ENCODE measurements at regions not wholly inside any gene's neighbourhood (a gene's known extent, or its start where the extent isn't known, plus 50 kb on each side); places are given as distances from the start of the nearest gene placed in this dataset.
"Not testable (repeated sequence)": the region's sequence is repeated elsewhere in the genome, so short reads cannot be mapped to it uniquely, and the experiment has no call there.

DNA sequence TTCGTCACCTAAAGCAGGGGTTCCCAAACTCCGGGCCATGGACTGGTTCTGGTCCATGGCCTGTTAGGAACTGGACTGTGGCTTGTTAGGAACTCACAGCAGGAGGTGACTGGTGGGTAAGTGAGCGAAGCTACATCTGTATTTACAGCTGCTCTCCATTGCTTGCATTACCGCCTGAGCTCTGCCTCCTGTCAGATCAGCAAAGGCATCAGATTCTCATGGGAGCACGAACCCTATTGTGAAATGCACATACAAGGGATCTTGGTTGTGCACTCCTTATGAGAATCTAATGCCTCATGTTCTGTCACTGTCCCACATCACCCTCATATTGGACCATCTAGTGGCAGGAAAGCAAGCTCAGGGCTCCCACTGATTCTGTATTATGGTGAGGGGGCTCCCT is 217.0 kb downstream of the ZFP36L2 start:
- DNase-seq = no peak

DNA sequence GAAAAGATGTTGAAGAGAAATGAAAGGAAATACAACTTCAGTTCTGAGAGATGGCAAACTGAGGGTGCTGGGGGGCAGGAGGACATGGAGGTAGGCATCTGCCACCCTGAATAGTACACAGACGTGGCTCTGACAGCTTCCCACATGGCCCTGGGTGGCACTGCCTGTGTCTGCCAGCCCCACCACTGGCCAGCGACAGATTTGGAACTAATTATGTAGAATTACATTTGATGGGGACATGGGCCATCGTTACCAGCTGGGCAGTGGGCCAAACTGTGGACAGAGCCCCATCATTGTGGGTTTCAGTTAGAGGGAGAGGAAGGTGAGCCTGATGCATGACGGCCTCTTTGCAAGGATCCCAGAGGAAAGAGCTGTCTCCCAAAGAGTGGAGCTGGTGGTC is 216.0 kb upstream of the HAAO start:
- DNase-seq = no peak

GRCh38 chr2:43007901-43008300 is 215.5 kb upstream of the HAAO start:
- DNase-seq = no peak

- no peak for DNase-seq
Measured at GRCh38 chr2:43006834-43007543, 214.6 kb upstream of the HAAO start.

DNA sequence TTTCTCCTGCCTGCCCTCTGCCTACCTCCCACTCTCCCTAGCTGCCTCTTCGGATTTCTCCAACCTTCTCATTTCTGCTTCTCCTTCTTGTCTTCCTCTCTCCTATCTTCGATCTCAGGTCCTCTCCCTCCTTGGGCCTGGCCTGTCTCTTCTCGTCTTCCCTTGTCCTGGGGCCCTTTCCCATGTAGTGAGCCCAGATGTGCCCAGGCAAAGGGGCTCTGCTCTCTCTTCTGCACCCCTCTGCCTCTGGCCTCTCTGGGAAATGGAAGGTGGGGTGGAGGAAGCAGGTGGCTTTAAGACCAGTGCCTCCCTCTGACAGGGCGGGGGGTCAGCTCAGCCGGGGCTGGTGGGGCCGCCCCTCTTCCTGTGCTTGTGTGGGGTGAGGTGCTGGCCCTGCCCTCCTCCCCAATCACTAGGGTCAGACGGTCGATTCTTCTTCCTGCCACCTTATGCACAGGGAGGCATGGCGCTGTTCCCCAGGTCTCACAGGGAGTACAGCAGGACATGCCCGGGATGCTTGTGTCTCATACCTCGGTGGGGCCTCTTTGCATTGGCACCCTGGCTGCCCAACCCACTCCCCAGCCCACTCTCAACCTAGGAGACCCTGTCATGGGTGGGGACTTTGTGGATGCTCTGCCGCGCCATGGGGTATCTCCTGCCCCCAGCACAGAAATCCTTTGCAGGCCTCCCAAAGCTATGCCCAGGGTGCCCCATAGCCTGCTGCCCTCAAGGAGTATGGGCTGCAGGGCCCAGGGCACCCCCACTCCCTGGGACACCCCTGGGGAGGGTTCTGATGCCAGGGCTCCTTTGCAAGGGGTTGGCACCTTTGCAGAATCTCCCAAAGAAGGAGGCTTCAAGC is 213.8 kb upstream of the HAAO start:
- no peak for DNase-seq

DNA sequence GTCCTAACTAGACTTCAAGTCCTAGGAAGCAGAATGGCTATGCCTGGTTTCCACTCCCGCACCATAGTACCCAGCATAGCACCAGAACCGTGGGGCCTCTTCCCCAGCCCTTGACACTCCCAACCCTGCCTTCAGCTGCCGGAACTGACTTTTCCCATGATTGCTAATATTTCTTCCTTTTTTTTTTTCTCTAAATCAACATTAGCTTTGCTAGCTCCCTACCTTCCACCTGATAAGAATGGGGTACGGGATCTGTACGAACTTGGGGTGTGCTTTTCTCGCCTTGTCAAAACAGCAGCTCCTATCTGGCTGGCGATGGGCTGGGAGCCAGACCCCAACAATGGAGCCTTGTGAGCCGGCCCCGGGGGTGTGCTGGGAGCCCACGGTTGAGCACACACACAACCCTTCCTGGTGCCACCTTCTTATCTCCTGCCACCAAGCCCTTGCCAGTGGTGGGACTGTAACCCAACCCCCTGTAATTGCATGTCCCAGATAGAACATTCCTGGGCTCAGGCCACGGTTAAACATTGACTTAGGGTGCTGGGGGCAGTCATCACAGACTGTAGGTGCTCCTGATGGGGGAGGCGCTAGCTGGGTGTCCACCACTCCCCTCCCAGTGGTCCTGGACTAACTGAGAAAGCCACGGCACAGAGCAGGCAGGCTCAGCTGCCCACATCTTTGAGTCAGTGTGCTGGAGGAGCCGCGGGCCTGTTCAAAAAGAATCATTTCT is 213.0 kb upstream of the HAAO start:
- DNase-seq = no peak

- DNase-seq = no peak
Measured at GRCh38 chr2:43004879-43005244, 212.5 kb upstream of the HAAO start.

- DNase-seq = not testable (repeated sequence)
Measured at GRCh38 chr2:43004126-43004865, 211.9 kb upstream of the HAAO start.

DNA sequence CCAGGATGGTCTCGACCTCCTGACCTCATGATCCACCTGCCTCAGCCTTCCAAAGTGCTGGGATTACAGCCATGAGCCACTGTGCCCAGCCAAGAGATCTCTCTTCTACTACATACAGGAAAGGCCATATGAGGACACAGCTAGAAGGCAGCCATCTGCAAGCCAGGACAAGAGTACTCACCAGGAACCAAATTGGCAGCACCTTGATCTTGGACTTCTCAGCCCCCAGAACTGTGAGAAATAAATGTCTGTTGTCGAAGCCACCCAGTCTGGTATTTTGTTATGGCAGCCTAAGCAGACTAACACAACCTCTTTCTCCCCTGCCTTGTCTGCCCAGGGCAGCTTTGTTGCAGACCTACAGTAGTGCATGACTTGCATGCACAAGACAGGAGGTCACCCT is 211.3 kb upstream of the HAAO start:
- DNase-seq = no peak

GRCh38 chr2:43001787-43002468 is 209.5 kb upstream of the HAAO start:
- DNase-seq = no peak

DNA sequence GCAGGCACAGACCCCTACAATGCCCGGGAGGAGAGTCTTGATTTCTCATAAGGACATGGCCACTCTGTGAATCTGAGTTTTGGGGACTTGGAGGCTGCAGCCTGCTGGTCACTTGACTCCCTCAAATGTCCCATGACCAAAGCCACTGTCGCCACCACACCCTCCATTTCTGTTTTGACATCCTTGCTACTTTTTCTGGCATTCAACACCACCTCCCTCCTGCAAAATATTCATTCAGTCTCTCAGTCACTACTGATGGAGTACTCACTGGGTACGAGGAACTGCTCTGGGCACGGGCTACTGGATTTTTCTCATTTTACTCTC is 208.6 kb upstream of the HAAO start:
- no peak for DNase-seq

GRCh38 chr2:43000242-43001054 is 208.1 kb upstream of the HAAO start:
- no peak for DNase-seq

- no peak for DNase-seq
Measured at GRCh38 chr2:42999856-43000241, 207.5 kb upstream of the HAAO start.

GRCh38 chr2:42999391-42999841 is 207.0 kb upstream of the HAAO start:
- DNase-seq = no peak

DNA sequence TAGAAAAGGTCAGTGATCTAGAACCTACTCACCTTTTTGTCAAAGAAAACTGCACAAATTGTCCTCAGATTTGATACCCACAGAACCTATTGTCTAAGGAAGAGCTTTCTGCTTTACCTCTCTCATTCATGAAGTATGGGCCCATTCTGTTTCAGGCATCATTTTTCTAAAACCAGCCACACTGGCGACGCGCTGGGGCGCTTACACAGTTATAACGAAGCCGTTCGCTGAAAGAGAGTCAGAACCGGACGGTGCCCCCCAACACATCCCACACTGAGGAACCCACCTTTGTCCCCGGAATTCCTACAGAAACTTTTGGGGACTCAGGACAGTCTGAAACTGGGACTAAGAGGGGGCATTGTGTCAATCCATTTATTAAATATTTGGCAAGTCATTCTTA is 206.3 kb upstream of the HAAO start:
- no peak for DNase-seq

DNA sequence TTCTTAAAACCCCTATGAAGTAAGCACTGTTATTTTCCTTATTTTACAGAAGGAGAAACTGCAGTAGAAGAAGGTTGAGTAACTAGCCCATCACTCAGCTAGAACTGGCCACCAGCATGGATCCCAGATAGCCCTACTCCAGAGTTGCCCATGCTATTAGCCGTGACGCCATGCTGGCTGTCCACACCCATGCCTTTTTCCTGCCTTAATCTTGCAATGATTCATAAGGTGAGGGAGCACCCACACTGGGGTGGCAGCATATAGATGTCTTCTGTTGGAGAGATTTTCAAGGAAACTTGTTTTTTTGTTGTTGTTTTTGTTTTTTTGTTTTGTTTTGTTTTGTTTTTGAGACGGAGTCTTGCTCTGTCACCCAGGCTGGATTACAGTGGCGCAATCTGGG is 204.1 kb upstream of the HAAO start:
- DNase-seq = no peak

GRCh38 chr2:42995752-42996422 is 203.5 kb upstream of the HAAO start:
- no peak for DNase-seq

- DNase-seq = not testable (repeated sequence)
Measured at GRCh38 chr2:42989283-42990081, 197.1 kb upstream of the HAAO start.

- not testable (repeated sequence) for DNase-seq
Measured at GRCh38 chr2:42988055-42988454, 195.7 kb upstream of the HAAO start.
